Kidney (tissue), 13 donors: ENCODE measurements at regions not wholly inside any gene's neighbourhood (a gene's known extent, or its start where the extent isn't known, plus 50 kb on each side); places are given as distances from the start of the nearest gene placed in this dataset.

Experiments used
- DNase-seq, 5 donors: peaks; one replicate each; pipeline ENCODE4 v3.0.0-alpha.2; 2013 to 2020
- FAIRE-seq: peaks from 2 replicates; lab custom pipeline; 2012; peaks lifted over from hg19 to GRCh38; lab: Jason Lieb, UNC
- H3K27ac ChIP-seq, 2 donors: one replicate each; pipeline ENCODE4 v1.7.0; 2013; ENCODE audit warnings: low read depth in 2 of 2, low read length in 2 of 2, inconsistent platforms in 1 of 2
- H3K27me3 ChIP-seq: one replicate; pipeline ENCODE4 v1.7.1; 2013; ENCODE audit warnings: low read length, inconsistent platforms; ENCODE audit not compliant: control insufficient read depth, insufficient read depth
- H3K36me3 ChIP-seq, 3 donors: one replicate each; pipeline versions ENCODE4 v1.7.0 to v1.7.1; 2013; ENCODE audit warnings: low read length in 3 of 3, control low read depth in 1 of 3, inconsistent platforms in 1 of 3; ENCODE audit not compliant: insufficient read depth in 3 of 3, control insufficient read depth in 2 of 3
- H3K4me1 ChIP-seq, 3 donors: one replicate each; pipeline versions ENCODE4 v1.7.0 to v1.7.1; 2013; ENCODE audit warnings: low read length in 3 of 3, inconsistent platforms in 1 of 3, low read depth in 1 of 3; ENCODE audit not compliant: control insufficient read depth in 2 of 3, insufficient read depth in 2 of 3
- H3K4me3 ChIP-seq, 3 donors: one replicate each; pipeline versions ENCODE4 v1.7.0 to v1.8.1; 2013; ENCODE audit warnings: low read length in 3 of 3, control low read depth in 1 of 3, inconsistent platforms in 1 of 3
- H3K9ac ChIP-seq, 3 donors: one replicate each; pipeline versions ENCODE4 v1.7.0 to v1.7.1; 2013; ENCODE audit warnings: low read length in 3 of 3, control low read depth in 1 of 3, inconsistent platforms in 1 of 3
- H3K9me3 ChIP-seq, 3 donors: one replicate each; pipeline versions ENCODE4 v1.7.0 to v1.7.1; 2013; ENCODE audit warnings: low read length in 3 of 3, control low read depth in 1 of 3, inconsistent platforms in 1 of 3; ENCODE audit not compliant: control insufficient read depth in 2 of 3, insufficient read depth in 1 of 3
- CTCF ChIP-seq: IDR thresholded peaks from 3 replicates; pipeline ENCODE4 v1.5.1; 2012; ENCODE audit warnings: mild to moderate bottlenecking, moderate library complexity, borderline replicate concordance; ENCODE audit not compliant: insufficient read depth; ENCODE audit errors: extremely low read depth
- intact Hi-C: fragments of 100-400 bp; cut with DNase I; formaldehyde crosslinking; loops from one replicate; pipeline ENCODE4 v1.11.1; 2022
- donor health status: control.
- donor health status: control.
- donor health status: control.
- donor health status: control.
- donor health status: control.
- donor health status: DM: yes; HTN: yes; CAD: no.
- donor health status: Normal renal cell carcinoma (clear cell type).

- intact Hi-C loops: no loop called here
- Histone ChIP-seq H3K9me3 (no peaks in the 10 kb centered on the region), H3K27ac (no peak overlapping the region), H3K4me3 (no peak overlapping the region), H3K9ac (no peak overlapping the region), H3K4me1 (no peaks in the 10 kb centered on the region), H3K27me3 (no peaks in the 10 kb centered on the region), H3K36me3 (no peaks in the 10 kb centered on the region)
- DNase-seq (no peak), FAIRE-seq (no peak)
- TF ChIP-seq CTCF: no peak
These were observed 335.3 kb downstream of the SOX4 start for GRCh38 chr6:21928827-21929226.

GRCh38 chr6:21931641-21932335 is 338.2 kb downstream of the SOX4 start:
- FAIRE-seq (no peak), DNase-seq (no peak)
- no peak for TF ChIP-seq CTCF
- Histone ChIP-seq H3K9me3 (no peaks in the 10 kb centered on the region), H3K27me3 (no peaks in the 10 kb centered on the region), H3K9ac (no peak overlapping the region), H3K27ac (no peak overlapping the region), H3K4me1 (no peaks in the 10 kb centered on the region), H3K4me3 (no peak overlapping the region), H3K36me3 (no peaks in the 10 kb centered on the region)
- intact Hi-C loops: no loop called here

GRCh38 chr6:21933351-21933750 is 339.8 kb downstream of the SOX4 start:
- no peaks in the 10 kb centered on the region for H3K9me3 ChIP-seq
- H3K36me3 ChIP-seq: no peaks in the 10 kb centered on the region
- TF ChIP-seq CTCF: no peak
- intact Hi-C loops: no loop called here
- FAIRE-seq: no peak
- H3K27ac ChIP-seq: no peak overlapping the region
- H3K4me3 ChIP-seq: no peak overlapping the region
- H3K4me1 ChIP-seq: no peaks in the 10 kb centered on the region
- H3K27me3 ChIP-seq: no peaks in the 10 kb centered on the region
- no peak overlapping the region for H3K9ac ChIP-seq
- no peak for DNase-seq

GRCh38 chr6:21935142-21935541 is 341.6 kb downstream of the SOX4 start:
- FAIRE-seq (no peak), DNase-seq (no peak)
- Histone ChIP-seq H3K9me3 (no peaks in the 10 kb centered on the region), H3K36me3 (no peaks in the 10 kb centered on the region), H3K27me3 (no peaks in the 10 kb centered on the region), H3K4me1 (no peaks in the 10 kb centered on the region), H3K4me3 (no peak overlapping the region), H3K27ac (no peak overlapping the region), H3K9ac (no peak overlapping the region)
- intact Hi-C loops: no loop called here
- TF ChIP-seq CTCF: no peak
